ENCODE measurements at regions not wholly inside any gene's neighbourhood (a gene's known extent, or its start where the extent isn't known, plus 50 kb on each side); places are given as distances from the start of the nearest gene placed in this dataset.

DNA sequence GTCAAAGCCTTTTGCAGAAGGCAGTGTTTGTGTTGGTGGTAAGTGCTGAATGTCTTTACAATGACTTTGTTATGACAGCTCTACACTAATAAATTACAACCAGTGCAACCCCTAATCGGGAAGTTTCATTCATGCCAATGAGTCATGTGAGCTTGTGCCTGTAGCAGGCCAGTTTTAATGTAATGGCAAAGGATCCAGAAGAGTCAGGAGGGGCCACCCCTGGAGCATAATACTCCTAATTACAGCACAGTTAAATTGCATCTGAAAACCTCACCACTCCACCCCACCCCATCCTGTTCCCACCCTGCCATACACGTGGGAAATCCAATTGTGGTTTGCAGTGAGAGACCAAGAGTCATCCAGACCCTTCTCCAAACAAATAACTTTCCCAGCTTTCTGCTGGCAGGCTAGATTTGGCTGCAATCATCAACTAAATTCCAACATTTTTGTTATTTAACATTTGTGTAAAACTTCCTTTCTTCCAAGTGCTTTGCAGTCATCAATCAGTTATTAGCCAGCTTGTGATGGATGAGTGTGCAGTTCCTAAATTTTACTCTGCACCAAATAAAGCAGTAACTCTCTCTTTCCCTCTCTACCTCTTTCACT lies 277.3 kb upstream of the FAT3 start:
- DNase-seq: peak; percentile 81

DNA sequence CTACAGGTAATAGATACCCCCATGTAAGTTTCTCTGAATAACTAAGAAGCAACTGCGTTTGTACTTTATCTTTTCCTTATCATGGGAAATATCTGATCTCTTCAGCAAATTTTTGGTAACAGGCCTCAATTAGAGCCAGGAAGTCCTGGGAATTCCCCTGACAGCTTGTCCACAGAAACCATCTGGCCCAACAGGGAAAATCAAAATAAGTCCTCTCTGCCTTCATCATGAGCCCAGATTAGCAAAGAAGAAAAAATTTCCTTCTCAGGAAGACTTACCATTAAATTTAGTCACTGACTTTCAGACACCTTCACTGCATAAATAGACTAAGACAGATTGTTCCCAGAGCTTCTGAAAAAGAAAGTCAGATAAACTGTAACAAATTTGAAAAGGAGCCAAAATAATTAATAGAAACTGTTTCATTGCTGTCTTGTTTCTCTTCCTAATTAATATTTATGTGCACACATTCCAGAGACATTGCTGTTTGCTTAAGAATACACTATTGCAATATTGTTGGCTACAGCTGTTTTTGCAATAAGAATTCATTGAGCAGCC lies 278.1 kb upstream of the FAT3 start:
- DNase-seq: no peak

DNA sequence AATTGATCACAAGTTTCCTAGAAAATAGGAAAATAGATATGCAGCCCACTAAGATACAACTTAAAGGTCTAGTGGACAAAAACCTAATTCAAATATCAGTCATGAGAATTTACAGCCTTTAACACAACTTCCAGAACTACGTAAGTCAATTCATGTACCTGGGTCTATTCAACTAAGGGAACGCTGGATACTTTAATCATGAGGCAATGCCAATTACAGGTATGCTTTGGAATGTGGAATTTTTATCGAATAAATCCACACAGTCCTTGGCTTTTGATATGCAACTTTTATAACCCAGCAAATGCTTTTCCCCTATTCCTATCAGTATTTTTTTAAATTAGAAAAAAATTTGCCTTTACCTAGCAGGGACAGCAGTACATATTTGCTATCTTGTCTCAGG lies 289.5 kb upstream of the FAT3 start:
- DNase-seq: no peak

DNA sequence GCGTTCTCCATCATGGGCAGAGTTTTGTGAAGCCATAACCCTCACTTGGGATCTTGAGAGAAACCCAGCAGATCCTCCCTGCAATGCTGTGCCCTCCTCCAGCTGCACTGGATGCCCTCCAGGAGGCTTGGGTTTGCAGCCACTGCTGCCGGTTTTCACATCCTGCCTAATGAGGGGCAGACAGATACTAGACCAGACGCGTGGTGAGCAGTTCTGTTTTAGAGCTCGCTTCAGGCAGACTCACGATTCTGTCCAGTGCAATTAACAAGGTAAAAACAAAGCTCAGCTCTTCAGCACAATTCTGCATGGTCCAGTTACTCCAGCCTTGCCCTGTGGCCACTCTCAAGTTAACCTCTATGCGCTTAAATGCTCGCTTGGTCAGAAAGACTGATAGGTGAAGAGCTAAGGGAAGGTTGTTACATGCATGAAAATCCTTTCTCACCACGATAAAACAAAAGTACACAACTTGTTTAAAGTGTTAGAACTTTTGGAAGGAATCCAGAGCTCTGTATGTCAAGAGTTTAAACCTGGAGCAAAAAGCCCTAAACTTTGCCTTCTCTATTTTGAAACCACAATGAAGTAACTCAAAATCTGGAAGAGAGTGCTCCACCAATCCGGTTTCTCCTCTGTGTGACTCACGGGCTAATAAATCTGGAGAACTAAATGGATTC lies 292.3 kb upstream of the FAT3 start:
- DNase-seq: peak; percentile 11

DNA sequence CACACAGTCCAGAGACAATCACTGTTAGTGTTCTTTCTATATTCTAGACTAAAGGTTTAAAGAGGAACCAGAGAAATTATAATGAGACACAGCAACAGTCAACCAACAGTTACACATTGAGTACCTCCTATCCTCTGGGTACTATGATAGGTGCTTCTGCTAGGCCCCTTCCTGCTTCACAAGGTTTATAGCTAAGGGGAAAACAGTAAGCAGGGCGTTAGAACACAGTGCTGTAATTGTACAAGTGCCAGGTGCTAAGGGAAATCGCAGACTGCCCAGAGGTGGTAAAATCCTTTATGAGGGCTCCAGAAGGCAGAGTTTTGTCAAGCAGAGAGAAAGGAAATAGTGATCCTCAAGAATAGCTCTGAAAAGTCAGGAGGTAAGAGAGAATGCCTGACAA lies 297.2 kb upstream of the FAT3 start:
- DNase-seq: no peak

DNA sequence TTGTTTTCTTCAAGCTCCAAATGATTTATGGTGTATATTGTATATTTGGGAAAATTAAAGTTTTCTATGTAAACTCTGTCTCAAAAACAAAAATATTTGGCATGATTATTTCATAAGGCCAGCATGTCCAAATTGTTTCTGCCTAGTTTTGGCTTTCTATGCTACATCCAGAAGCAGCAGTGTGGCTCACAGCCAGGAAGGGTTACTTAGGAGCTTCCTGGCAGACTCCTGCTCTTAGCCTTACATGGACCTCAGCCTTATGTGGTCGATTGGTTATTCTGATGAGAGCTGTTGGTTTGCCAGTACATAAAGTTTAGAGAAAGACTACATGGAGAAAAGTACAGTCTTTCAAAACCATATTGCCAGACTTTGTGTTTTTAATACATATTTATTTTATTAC lies 297.7 kb upstream of the FAT3 start:
- DNase-seq: no peak

DNA sequence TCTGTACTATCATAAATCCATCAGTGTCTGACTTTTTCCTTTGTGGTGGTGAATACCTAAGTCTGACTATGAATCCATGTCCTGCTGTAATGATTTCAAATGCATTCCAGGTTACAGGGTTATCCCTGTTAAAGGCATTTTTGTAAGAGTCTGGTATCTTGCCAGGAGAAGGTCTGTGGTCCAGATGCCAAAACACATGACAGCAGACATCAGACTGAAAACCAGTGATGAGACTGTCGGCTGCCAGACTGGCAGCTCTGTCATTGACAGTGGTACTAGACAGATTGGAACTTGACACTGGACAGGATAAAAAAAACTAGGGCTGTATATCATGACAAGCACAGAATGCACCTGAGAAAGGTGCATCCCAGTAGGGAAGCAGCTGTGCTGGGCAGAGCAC lies 301.8 kb upstream of the FAT3 start:
- DNase-seq: no peak

DNA sequence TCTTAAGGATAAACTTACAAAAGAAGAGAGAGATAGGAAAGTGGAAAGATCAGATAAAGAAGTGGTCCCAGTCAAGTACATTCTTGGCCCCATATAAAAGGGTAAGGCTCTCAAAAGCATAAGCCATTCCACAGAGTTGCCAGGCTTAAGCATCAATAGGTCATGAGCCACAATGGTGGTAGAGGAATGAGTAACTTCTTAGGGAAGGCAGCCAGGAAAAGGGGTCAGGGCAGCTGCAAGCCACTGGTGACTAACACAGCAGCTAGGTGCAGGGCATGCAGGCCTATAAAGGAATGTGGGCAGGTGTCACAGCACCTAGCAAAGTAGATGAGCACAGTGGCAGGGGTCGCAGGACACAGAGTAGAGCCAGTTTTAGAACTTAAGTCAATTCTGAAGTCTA lies 302.6 kb upstream of the FAT3 start:
- no peak for DNase-seq

DNA sequence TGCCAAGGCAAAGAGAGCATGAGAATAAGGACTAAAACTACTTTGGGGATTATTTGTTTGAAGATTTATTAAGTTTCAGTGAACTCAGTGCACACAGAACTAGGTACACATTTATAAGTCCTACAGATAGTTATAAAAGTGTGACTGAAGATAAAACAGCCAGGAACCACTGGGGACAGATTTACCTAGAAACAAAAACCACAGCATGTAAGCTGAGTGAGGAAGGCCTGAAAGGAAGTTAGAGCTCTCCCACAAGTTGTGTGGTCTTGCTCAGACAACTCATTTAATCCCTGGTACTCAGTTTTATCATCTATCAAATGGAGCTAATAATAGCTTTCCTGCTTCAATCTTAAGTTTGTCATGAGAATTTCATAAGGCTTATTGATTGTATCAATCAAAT lies 311.2 kb upstream of the FAT3 start:
- no peak for DNase-seq

DNA sequence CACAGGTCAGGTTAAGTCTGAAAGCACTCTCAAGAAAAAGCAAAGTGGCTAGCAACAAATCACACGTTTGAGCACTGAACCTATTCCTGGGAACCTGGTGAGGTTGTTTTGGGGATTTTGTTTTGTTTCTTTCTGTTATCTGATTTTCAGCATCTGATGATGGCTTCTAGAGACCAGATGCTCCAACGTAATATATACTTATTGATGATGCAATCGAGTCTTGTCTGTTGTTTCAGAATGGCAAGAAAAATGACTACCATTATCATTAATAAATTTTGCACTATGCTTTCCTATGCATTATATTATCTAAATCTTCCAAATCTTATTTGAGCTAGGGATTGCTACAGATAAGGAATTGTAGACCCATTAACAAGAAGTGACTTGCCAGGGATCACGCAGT lies 312.3 kb upstream of the FAT3 start:
- no peak for DNase-seq

DNA sequence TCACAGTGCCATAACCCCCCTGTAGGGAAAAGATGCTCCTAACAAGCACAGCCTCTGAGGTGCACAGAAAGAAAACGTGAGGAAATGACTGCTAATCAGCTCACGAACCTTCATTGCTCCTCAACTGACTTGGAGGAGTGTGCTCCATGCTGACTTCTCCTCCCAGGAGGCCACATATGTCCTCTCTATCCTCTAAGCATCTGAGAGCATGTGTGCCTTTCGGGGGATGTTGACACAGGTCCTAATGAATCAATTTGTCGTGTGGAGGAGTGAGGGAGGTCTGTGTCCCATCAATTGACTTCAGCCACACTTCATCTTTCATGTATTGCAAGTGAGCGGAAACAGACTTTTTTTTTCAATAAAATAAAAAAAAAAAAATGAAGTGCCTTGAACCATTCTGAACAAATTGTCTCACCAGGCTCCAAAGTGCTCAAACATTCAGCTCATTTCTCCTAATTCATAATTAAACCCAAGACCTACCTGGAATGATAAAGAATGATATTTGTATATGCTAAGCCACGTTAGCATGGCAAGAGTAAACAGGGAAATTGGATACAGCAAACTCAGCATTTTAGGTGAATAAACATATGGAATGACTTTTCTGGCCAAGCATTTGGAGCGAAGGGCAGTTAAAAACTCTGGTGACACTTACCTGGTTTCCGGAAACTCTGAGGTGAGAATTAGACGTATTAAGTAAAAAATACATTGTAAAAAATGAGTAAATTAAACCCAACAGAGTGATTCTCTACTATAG lies 317.6 kb upstream of the FAT3 start:
- DNase-seq: peak; percentile 40

DNA sequence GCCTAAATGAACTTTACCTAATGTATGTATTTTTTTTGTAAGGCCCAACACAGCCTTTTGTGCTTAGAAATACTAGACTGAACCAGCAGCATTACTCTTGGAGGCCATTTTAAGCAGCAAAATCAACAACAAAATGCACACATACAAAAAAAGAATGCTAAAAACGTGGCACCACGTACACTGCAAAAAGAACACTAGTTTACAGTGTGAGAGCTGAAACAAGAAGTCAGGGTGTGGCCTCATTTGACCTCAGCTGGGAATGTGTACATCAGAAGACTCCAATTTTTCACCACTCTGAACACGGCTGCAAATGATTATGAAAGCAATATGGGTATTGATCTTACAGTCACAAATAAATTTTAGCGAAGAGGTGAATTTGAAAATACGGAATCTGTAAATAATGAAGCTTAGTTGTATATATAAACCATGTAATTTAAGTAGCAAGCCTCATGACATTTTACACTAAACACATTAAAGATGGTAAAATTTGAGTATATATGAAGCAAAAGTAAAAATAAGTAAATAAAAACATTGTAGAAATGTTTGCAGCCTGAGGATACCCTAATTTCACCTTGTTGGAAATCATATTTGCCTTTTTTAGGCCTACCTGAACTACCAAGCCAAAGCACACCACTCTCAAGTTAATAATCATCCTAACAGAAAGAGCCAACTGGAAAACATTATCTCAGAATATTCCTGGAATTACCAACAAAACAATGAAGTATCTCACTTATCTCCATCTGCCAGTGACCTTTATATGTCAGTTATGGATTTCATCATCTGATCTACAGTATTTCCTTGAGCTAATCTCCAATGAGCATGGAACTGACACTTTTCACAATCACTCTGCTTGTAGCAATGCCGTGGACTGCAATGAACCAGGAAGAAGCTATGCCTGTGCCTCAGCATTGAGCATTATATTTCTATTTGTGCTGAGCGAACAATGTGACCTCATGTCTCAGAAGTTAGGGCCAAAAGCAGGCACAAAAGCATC lies 319.5 kb upstream of the FAT3 start:
- DNase-seq: no peak

DNA sequence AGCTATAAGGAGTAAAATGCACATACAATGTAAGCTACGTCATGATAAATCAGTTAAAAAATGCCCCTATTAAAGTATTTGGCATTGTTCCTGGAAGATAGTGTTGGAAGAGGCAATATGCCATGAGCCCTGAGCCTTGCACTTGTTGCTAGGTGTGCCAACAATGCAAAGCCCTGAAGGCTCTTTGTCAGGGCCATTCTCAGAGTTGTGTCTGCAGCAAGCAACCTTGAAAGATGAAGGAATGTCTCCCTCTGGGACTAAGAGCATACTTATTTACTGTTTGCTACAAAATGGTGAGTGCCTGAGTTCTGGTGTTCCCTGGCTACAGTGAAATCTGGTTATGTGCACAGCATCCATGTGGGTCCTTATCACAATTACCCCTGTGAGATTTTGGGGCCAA lies 322.3 kb upstream of the FAT3 start:
- no peak for DNase-seq

DNA sequence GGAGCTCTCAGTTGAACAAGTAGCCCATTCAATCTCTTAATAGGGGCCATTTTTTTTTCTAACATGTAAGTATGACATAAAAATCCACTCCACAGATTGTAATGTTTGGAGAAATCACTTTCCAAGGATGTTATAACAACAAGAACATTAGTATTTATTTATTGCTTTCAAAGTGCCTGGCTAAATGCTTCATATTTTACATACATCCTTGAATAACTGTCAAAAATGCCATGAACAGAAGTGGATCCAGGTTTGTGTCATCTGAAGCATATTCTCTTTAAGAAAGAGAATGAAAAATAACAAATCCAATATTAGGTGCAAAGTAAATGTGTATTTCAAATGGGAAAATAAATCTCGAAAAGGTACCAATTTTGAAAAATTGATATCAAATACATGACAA lies 344.0 kb upstream of the FAT3 start:
- no peak for DNase-seq

DNA sequence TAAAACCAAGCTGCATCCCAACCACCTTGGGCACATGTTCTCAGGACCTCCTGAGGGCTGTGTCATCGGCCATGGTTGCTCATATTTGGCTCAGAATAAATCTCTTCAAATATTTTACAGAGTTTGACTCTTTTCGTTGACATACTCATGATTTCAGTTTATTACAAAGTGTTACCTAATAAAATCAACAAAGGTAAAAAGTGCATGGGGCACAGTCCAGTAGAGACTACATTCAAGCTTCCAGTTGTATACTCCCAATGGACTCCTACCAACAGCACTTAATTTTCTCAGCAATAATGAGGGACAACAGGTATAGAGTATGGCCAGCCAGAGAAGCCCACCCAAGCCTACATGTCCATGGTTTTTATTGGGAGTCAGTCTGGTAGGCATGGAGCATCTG lies 347.9 kb upstream of the FAT3 start:
- DNase-seq: no peak

DNA sequence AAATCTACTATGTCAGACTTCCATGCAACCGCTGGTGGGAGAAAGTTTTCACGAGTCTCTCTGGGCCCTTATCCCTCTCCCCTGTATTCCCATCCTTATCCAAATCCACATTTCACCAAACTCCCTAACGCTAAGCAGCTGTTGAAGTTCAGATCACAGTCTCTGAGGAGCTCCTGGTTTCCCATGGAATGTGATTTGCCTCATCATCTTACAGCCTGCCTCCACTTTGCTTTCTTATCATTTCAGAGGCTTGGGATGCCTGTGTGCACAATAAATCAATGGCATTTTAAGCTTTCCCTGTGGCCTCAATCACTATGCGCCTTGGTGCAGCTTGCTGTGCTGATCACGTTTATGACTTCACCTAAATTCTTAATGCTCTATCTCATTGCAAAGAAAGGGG lies 352.4 kb upstream of the FAT3 start:
- DNase-seq: no peak

DNA sequence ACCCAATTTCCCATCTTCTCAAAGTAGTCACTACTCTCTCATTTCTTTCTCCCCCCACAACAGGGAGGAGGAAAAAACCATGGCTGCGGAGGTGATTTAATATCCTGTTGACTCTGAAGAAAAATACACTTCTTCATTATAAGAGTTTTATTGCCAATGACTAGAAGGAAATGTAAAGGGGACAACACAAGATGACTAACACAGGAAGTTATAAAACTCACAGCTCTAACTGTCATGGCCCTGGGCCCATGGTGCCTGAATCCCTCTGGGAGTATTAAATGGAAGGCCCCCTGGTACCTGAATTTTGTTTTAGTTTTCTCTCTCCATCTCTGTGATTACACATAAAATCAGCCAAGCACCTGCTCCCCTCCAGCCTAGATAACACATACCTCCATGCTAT lies 352.8 kb upstream of the FAT3 start:
- no peak for DNase-seq

DNA sequence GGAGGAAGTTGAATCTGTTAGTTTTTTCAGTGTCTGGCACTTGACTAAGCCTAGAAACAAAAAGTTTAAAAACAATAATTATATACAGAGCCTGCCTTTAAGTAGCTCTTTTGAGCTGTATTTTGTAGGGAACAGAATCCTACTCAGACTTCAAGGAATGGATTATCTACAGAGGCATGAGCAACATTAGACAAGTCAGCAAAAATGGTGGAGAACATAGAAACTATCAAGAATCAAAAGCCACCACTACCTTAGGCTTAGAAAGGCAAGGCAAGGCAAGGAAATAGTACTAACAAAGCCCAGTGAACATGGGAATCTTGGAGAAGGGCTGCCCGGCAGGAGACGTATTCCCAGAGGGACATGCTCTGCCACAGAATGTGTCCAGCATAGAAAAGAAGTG lies 353.6 kb upstream of the FAT3 start:
- DNase-seq: no peak

DNA sequence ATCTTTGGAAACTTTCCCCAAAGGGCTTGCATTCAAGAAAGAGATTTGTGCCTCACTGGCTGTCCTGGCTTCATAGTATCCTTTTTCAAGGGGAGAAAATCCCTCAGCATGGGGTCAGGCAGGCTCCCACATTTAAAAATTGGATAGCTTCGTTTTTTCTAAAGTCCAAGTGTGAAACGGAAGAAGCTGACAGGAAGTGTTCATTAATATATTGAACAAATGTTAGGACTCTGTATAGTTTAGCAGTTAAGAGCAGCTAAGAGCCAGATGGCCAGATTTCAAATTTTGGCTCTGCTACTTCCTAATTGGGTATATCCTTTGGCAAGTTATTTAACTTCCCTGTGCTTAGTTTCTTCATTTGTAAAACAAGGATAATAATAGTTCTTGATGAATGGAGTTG lies 354.9 kb upstream of the FAT3 start:
- no peak for DNase-seq

DNA sequence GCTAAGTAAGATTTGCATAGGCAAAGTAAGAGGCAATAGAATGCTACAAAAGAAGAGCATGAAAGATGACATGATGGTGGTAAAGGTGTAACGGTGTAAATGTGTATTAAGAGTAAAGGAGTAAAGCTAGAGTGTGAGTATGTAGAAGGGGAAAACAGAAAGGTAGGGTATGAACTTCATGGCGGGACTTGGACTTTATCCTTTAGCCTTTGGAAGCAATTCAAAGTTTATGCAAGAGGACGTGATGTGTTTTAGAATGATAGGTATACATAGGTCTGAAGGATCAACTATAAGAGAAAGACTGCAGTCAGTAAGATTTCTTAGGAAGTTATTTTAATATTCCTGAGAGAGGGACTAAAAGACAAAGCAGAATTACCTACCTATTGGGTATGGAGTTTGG lies 358.0 kb upstream of the FAT3 start:
- DNase-seq: no peak

DNA sequence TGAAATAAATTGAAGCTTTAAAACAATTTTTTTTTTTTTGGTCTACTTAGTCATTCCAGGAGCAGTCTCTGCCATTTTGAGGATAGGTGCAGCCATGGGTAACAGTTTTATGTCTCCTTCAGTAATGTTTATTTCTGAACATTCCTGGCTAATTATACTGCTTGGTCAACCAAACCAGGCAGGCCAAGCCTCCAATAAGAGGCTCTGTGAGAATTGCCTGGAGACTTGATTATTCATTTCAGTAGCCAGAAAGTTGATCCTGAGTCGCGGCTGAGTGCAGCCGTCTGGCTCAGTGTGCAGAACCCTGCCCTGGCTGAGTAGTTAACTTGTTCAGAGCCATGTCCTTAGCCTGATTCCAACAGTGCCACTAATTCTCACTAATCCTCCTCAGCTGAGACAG lies 364.0 kb upstream of the FAT3 start:
- DNase-seq: no peak

DNA sequence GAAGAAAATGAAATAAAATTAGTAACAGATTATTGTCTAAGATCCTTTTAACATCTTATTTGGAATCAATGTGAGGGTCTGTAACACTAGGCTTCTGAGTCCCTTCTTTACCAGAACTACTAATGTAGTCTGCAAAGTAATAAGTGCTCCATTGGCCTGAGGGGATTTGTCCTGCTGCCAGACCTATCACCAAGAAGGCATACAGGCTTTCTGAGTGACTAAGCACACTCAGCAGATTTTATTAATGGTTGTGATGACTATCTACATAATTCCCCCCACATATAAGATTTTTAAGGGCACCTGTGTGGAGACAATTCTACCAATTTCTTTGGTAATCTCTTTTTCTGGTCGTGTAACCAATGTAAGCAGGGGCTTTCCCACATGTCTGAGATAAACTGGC lies 365.0 kb upstream of the FAT3 start:
- DNase-seq: no peak

DNA sequence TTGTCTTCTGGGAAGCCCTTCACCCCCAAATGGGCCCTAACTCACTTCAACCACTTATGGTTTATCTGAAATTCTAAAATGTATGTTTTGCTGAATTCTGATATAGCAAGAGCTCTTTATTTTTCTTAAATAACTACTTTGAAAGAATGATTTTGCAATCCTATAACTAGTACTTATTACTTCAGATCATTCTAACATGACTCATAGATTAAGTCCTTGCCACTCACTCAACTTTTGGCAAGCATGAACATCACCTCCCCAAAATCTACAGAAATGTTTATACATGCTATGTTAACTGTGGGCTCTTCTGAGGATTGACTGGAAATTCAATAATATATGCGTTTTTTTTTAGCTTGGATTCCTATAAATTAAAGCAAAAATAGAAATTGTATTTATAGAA lies 367.4 kb upstream of the FAT3 start:
- no peak for DNase-seq

All from NCI-H146 (cell line).